GM21786 (cell line): ENCODE measurements at regions not wholly inside any gene's neighbourhood (a gene's known extent, or its start where the extent isn't known, plus 50 kb on each side); places are given as distances from the start of the nearest gene placed in this dataset.
"Not testable (repeated sequence)": the region's sequence is repeated elsewhere in the genome, so short reads cannot be mapped to it uniquely, and the experiment has no call there.

Source experiments
- ATAC-seq: cut with Tn5 transposase; IDR thresholded peaks from one replicate; pipeline ENCODE4 v1.9.1; 2021; ENCODE audit not compliant: unreplicated experiment

GRCh38 chr9:25827626-25828025, 149.4 kb upstream of the TUSC1 start:
- ATAC-seq: no peak

GRCh38 chr9:25816439-25816838, 138.2 kb upstream of the TUSC1 start:
- ATAC-seq: no peak

- no peak for ATAC-seq
Measured at GRCh38 chr9:25814023-25814422, 135.8 kb upstream of the TUSC1 start.

GRCh38 chr9:25813478-25813877, 135.2 kb upstream of the TUSC1 start:
- no peak for ATAC-seq

- no peak for ATAC-seq
Measured at GRCh38 chr9:25808554-25808953, 130.3 kb upstream of the TUSC1 start.

GRCh38 chr9:25804856-25805255, 126.6 kb upstream of the TUSC1 start:
- ATAC-seq: no peak

GRCh38 chr9:25801989-25802388, 123.7 kb upstream of the TUSC1 start:
- ATAC-seq: not testable (repeated sequence)

GRCh38 chr9:25773805-25774204, 95.6 kb upstream of the TUSC1 start:
- no peak for ATAC-seq

- no peak for ATAC-seq
Measured at GRCh38 chr9:25755951-25756350, 77.7 kb upstream of the TUSC1 start.

- no peak for ATAC-seq
Measured at GRCh38 chr9:25752398-25752797, 74.2 kb upstream of the TUSC1 start.

- no peak for ATAC-seq
Measured at GRCh38 chr9:25742256-25742655, 64.0 kb upstream of the TUSC1 start.

- no peak for ATAC-seq
Measured at GRCh38 chr9:25733336-25733982, 55.2 kb upstream of the TUSC1 start.

- ATAC-seq: not testable (repeated sequence)
Measured at GRCh38 chr9:25731895-25732794, 53.9 kb upstream of the TUSC1 start.
